IPS DF 19.7 (cell line): ENCODE measurements at regions not wholly inside any gene's neighbourhood (a gene's known extent, or its start where the extent isn't known, plus 50 kb on each side); places are given as distances from the start of the nearest gene placed in this dataset.

Experiments used
- DNase-seq: peaks from one replicate; pipeline ENCODE4 v3.0.0-alpha.2; 2013; ENCODE audit warnings: low read depth, low spot score

- no peak for DNase-seq
Observed at GRCh38 chr7:25279705-25280104, 51.4 kb upstream of the NPVF start.

- no peak for DNase-seq
Observed at GRCh38 chr7:25280181-25280580, 51.9 kb upstream of the NPVF start.

- DNase-seq: no peak
Observed at GRCh38 chr7:25282194-25282593, 53.9 kb upstream of the NPVF start.

- no peak for DNase-seq
Observed at GRCh38 chr7:25286756-25287155, 58.5 kb upstream of the NPVF start.

- DNase-seq: no peak
Observed at GRCh38 chr7:25287291-25287690, 59.0 kb upstream of the NPVF start.

GRCh38 chr7:25288556-25289307, 60.4 kb upstream of the NPVF start:
- DNase-seq: no peak

GRCh38 chr7:25289518-25289917, 61.2 kb upstream of the NPVF start:
- DNase-seq: no peak

- no peak for DNase-seq
Observed at GRCh38 chr7:25294624-25295023, 66.3 kb upstream of the NPVF start.

- DNase-seq: no peak
Observed at GRCh38 chr7:25295387-25295786, 67.1 kb upstream of the NPVF start.

- DNase-seq: no peak
Observed at GRCh38 chr7:25296086-25296485, 67.8 kb upstream of the NPVF start.

- DNase-seq: no peak
Observed at GRCh38 chr7:25297278-25297677, 69.0 kb upstream of the NPVF start.

GRCh38 chr7:25303281-25304181, 75.2 kb upstream of the NPVF start:
- DNase-seq: peak; percentile 87

- no peak for DNase-seq
Observed at GRCh38 chr7:25304691-25305090, 76.4 kb upstream of the NPVF start.

- no peak for DNase-seq
Observed at GRCh38 chr7:25305831-25306230, 77.5 kb upstream of the NPVF start.

GRCh38 chr7:25307624-25308023, 79.3 kb upstream of the NPVF start:
- no peak for DNase-seq

- DNase-seq: no peak
Observed at GRCh38 chr7:25308246-25308645, 80.0 kb upstream of the NPVF start.

GRCh38 chr7:25308906-25309705, 80.8 kb upstream of the NPVF start:
- DNase-seq: no peak

- no peak for DNase-seq
Observed at GRCh38 chr7:25310896-25311295, 82.6 kb upstream of the NPVF start.

GRCh38 chr7:25311346-25311745, 83.1 kb upstream of the NPVF start:
- no peak for DNase-seq

- DNase-seq: no peak
Observed at GRCh38 chr7:25312968-25313367, 84.7 kb upstream of the NPVF start.

GRCh38 chr7:25313526-25313925, 85.2 kb upstream of the NPVF start:
- DNase-seq: no peak

GRCh38 chr7:25314094-25314730, 85.9 kb upstream of the NPVF start:
- no peak for DNase-seq
